Astrocyte (in vitro differentiated cells and primary cell): ENCODE measurements at regions not wholly inside any gene's neighbourhood (a gene's known extent, or its start where the extent isn't known, plus 50 kb on each side); places are given as distances from the start of the nearest gene placed in this dataset.

Experiments
- DNase-seq: peaks from one replicate; pipeline ENCODE4 v3.0.0-alpha.2; 2010; ENCODE audit warnings: low read depth
- FAIRE-seq: peaks from 2 replicates; lab custom pipeline; 2011; peaks lifted over from hg19 to GRCh38; lab: Jason Lieb, UNC
- H2AFZ ChIP-seq: 2 replicates; pipeline ENCODE4 v1.6.0; 2012; ENCODE audit warnings: low read depth, low read length, inconsistent platforms
- H3K27ac ChIP-seq: 2 replicates; pipeline ENCODE4 v1.5.1; 2011; ENCODE audit warnings: low read depth, low read length, inconsistent platforms
- H3K27me3 ChIP-seq: 2 replicates; pipeline ENCODE4 v1.6.0; 2011; ENCODE audit warnings: low read length, inconsistent platforms; ENCODE audit not compliant: insufficient read depth
- H3K36me3 ChIP-seq: 2 replicates; pipeline ENCODE4 v1.5.1; 2011; ENCODE audit warnings: low read length, inconsistent platforms; ENCODE audit not compliant: insufficient read depth
- H3K4me1 ChIP-seq: 2 replicates; pipeline ENCODE4 v1.5.1; 2011; ENCODE audit warnings: low read length, inconsistent platforms; ENCODE audit not compliant: insufficient read depth
- H3K4me2 ChIP-seq: 2 replicates; pipeline ENCODE4 v1.6.0; 2012; ENCODE audit warnings: low read length, inconsistent platforms
- H3K4me3 ChIP-seq: 2 replicates; pipeline ENCODE4 v1.5.1; 2011; ENCODE audit warnings: low read depth, mild to moderate bottlenecking, low read length, inconsistent platforms; ENCODE audit not compliant: insufficient read depth
- H3K79me2 ChIP-seq: 2 replicates; pipeline ENCODE4 v1.6.0; 2012; ENCODE audit warnings: mild to moderate bottlenecking, low read length, inconsistent platforms; ENCODE audit not compliant: insufficient read depth
- H3K9ac ChIP-seq: 2 replicates; pipeline ENCODE4 v1.6.0; 2012; ENCODE audit warnings: mild to moderate bottlenecking, low read length, inconsistent platforms
- H3K9me3 ChIP-seq: 2 replicates; pipeline ENCODE4 v1.5.1; 2012; ENCODE audit warnings: low read depth, mild to moderate bottlenecking, low read length, inconsistent platforms; ENCODE audit not compliant: insufficient read depth
- H4K20me1 ChIP-seq: 2 replicates; pipeline ENCODE4 v1.6.0; 2012; ENCODE audit warnings: low read length, inconsistent platforms; ENCODE audit not compliant: insufficient read depth
- H3K27ac Mint-ChIP-seq: one replicate; pipeline ENCODE4 v1.8.0; 2021; ENCODE audit warnings: mild to moderate bottlenecking, mixed read lengths; ENCODE audit not compliant: unreplicated experiment
- H3K27me3 Mint-ChIP-seq: one replicate; pipeline ENCODE4 v1.8.0; 2021; ENCODE audit warnings: low read depth, mixed read lengths; ENCODE audit not compliant: unreplicated experiment
- H3K36me3 Mint-ChIP-seq: one replicate; pipeline ENCODE4 v1.8.0; 2021; ENCODE audit warnings: low read depth, mixed read lengths; ENCODE audit not compliant: unreplicated experiment
- H3K4me1 Mint-ChIP-seq: one replicate; pipeline ENCODE4 v1.8.0; 2021; ENCODE audit warnings: low read depth, mixed read lengths; ENCODE audit not compliant: unreplicated experiment
- H3K4me3 Mint-ChIP-seq: one replicate; pipeline ENCODE4 v1.8.0; 2021; ENCODE audit warnings: mild to moderate bottlenecking, moderate library complexity, mixed read lengths; ENCODE audit not compliant: unreplicated experiment
- H3K9me3 Mint-ChIP-seq: one replicate; pipeline ENCODE4 v1.8.0; 2021; ENCODE audit warnings: mild to moderate bottlenecking, mixed read lengths; ENCODE audit not compliant: unreplicated experiment
- EZH2 ChIP-seq: IDR thresholded peaks from 2 replicates; pipeline ENCODE4 v1.6.1; 2012; ENCODE audit warnings: mild to moderate bottlenecking, low read length, inconsistent platforms; ENCODE audit not compliant: insufficient read depth
- TF ChIP-seq, protein P1 (sequence below): IDR thresholded peaks from 2 replicates; pipeline ENCODE4 v1.5.1; 2011; ENCODE audit warnings: low read depth, mild to moderate bottlenecking, inconsistent platforms, low read length, moderate library complexity; ENCODE audit not compliant: insufficient read depth

DNA sequence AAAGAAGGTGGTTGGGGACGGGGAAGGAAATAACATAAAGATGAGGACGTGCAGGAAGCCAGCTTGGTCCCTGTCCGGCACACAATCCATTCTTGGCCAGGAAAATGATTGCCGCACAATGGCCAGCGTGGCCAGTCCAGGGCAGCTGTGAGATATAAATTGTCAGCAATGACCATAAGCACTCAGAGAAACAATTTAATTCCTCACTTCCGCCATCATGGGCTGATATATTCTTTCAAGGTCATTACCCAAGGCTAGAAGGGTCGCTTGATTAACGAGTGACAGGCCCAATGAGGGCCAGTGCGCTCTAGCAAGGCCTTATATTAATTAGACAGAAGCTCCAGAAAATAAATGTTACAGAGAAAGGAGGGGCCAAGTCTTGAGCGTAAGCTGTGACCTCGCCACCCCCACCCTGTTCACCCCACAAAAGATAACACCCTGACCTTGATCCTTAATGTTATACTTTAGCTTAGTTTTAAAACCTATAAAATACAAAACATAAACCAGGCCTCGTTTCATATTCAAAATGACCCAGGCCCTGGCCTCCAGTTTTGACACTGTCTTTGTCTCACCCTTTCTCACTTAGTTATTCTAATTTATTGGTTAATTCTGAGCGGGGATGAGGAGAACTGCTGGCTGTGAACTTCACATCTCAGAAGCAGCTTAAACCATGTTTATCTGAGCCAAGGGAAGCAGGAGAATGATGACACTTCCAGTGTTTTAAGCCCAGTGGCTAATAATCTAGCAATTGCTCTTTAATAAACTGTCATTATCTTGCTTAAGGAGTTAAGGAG, 478.3 kb upstream of the ZFHX3 start:
- H3K27ac Mint-ChIP-seq: no peak overlapping the region
- H3K36me3 ChIP-seq: no peaks in the 10 kb centered on the region
- H4K20me1 ChIP-seq: no peaks in the 10 kb centered on the region
- no peak for TF ChIP-seq EZH2
- TF ChIP-seq, protein P1, sequence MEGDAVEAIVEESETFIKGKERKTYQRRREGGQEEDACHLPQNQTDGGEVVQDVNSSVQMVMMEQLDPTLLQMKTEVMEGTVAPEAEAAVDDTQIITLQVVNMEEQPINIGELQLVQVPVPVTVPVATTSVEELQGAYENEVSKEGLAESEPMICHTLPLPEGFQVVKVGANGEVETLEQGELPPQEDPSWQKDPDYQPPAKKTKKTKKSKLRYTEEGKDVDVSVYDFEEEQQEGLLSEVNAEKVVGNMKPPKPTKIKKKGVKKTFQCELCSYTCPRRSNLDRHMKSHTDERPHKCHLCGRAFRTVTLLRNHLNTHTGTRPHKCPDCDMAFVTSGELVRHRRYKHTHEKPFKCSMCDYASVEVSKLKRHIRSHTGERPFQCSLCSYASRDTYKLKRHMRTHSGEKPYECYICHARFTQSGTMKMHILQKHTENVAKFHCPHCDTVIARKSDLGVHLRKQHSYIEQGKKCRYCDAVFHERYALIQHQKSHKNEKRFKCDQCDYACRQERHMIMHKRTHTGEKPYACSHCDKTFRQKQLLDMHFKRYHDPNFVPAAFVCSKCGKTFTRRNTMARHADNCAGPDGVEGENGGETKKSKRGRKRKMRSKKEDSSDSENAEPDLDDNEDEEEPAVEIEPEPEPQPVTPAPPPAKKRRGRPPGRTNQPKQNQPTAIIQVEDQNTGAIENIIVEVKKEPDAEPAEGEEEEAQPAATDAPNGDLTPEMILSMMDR: no peak
- H3K4me2 ChIP-seq: no peak overlapping the region
- H3K4me3 ChIP-seq: no peak overlapping the region
- no peaks in the 10 kb centered on the region for H3K27me3 ChIP-seq
- peaks cover 2% of the 10 kb centered on the region for H3K9me3 ChIP-seq
- no peak overlapping the region for H2AFZ ChIP-seq
- FAIRE-seq (no peak), DNase-seq (no peak)
- H3K4me1 ChIP-seq: no peaks in the 10 kb centered on the region
- H3K4me1 Mint-ChIP-seq: no peaks in the 10 kb centered on the region
- no peaks in the 10 kb centered on the region for H3K79me2 ChIP-seq
- no peak overlapping the region for H3K27ac ChIP-seq
- H3K27me3 Mint-ChIP-seq: peaks cover 3% of the 10 kb centered on the region
- no peaks in the 10 kb centered on the region for H3K9me3 Mint-ChIP-seq
- H3K4me3 Mint-ChIP-seq: no peak overlapping the region
- H3K36me3 Mint-ChIP-seq: no peaks in the 10 kb centered on the region
- H3K9ac ChIP-seq: no peak overlapping the region

DNA sequence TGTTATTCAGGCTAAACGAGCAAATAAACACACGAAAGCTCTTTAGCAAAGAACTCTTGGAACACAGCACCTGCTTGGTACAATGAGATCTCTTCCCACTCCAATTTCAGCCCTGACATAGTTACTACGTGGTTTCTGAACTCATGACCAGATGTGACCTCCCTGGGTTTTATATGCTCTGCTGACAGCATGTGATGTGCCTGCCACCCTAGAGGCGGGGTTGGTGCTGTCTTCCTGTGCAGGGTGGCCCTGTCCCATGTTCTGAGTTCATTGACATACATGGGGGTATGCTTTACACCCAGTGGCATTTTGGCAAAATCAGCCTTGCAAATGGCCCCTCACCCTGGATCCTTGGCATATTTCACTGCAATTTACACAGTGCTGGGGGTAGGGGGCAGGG, 475.3 kb upstream of the ZFHX3 start:
- Histone ChIP-seq H3K4me3 (no peak overlapping the region), H3K4me1 (no peaks in the 10 kb centered on the region), H3K27ac (no peak overlapping the region), H3K4me2 (no peak overlapping the region), H2AFZ (no peak overlapping the region), H4K20me1 (no peaks in the 10 kb centered on the region), H3K36me3 (no peaks in the 10 kb centered on the region), H3K9ac (no peak overlapping the region), H3K79me2 (no peaks in the 10 kb centered on the region), H3K27me3 (no peaks in the 10 kb centered on the region), H3K9me3 (no peaks in the 10 kb centered on the region)
- H3K4me3 Mint-ChIP-seq: no peak overlapping the region
- H3K27ac Mint-ChIP-seq: no peak overlapping the region
- TF ChIP-seq EZH2: no peak
- TF ChIP-seq, protein P1: no peak
- H3K4me1 Mint-ChIP-seq: no peaks in the 10 kb centered on the region
- no peaks in the 10 kb centered on the region for H3K36me3 Mint-ChIP-seq
- FAIRE-seq (no peak), DNase-seq (no peak)
- no peaks in the 10 kb centered on the region for H3K9me3 Mint-ChIP-seq
- no peaks in the 10 kb centered on the region for H3K27me3 Mint-ChIP-seq

- Mint-ChIP-seq H3K4me1 (no peaks in the 10 kb centered on the region), H3K4me3 (no peak overlapping the region), H3K27ac (no peak overlapping the region), H3K9me3 (no peaks in the 10 kb centered on the region), H3K36me3 (no peaks in the 10 kb centered on the region), H3K27me3 (no peaks in the 10 kb centered on the region)
- H3K27ac ChIP-seq: no peak overlapping the region
- no peak overlapping the region for H3K4me3 ChIP-seq
- FAIRE-seq (no peak), DNase-seq (no peak)
- no peaks in the 10 kb centered on the region for H3K27me3 ChIP-seq
- no peaks in the 10 kb centered on the region for H3K9me3 ChIP-seq
- no peak for TF ChIP-seq EZH2
- TF ChIP-seq, protein P1: no peak
- no peak overlapping the region for H2AFZ ChIP-seq
- no peaks in the 10 kb centered on the region for H3K4me1 ChIP-seq
- H3K79me2 ChIP-seq: no peaks in the 10 kb centered on the region
- H3K4me2 ChIP-seq: no peak overlapping the region
- H3K36me3 ChIP-seq: no peaks in the 10 kb centered on the region
- no peak overlapping the region for H3K9ac ChIP-seq
- H4K20me1 ChIP-seq: no peaks in the 10 kb centered on the region
These were observed 473.6 kb upstream of the ZFHX3 start for GRCh38 chr16:73521499-73521898.
